ENCODE measurements at regions not wholly inside any gene's neighbourhood (a gene's known extent, or its start where the extent isn't known, plus 50 kb on each side); places are given as distances from the start of the nearest gene placed in this dataset.

DNA sequence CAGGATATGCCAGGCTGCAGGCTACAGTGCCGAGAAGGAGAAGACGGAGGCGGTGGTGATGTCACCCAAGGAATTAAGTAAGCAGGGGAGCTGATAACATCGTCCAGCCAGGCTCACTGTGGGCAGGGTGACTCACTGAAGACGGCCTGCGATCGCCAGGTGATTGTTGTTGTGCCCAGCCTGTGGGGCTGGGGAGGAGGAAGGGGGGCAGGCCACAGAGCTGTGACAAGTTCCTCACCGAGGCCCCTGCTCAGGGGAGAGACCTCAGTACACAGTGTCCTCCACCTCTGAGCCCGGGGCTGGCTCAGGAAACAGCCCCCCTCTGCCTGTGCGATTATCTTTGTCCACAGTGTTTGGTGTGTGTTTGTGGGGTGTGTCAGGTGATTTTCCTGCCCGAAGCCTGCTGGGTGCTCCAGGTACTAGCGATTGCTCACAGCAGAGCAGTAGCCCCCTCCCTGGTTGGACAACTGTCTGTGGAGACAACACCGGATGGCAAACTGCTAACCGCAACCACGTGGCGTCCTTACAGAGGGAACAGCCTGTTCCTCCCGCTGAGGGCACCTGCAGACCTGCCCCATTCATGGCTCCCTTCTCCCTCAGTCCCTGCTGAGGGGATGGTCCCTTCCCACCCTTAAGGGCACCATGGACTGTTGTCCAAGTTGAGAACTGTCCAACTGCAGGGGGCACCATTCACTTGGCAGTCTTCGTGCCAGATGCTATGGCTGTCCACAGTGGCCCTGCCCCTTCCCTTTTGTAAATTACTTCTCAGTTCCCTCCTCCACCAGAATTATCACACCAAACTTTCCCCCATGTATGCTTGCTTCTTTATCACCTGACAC, 95.1 kb downstream of the ZFP36L2 start:
- TF ChIP-seq POLR2AphosphoS5 (IDR thresholded peaks at IDR 0.05; ENCODE audit: low read depth) (no peak), EZH2 (IDR thresholded peaks at IDR 0.05; ENCODE audit: low read depth, unreplicated experiment) (no peak), CREB1 (CRISPR knock-in tag; IDR thresholded peaks at IDR 0.05; ENCODE audit: low read depth) (no peak), NANOG (IDR thresholded peaks at IDR 0.05; ENCODE audit: borderline replicate concordance) (no peak)
- TF ChIP-seq, protein P1, sequence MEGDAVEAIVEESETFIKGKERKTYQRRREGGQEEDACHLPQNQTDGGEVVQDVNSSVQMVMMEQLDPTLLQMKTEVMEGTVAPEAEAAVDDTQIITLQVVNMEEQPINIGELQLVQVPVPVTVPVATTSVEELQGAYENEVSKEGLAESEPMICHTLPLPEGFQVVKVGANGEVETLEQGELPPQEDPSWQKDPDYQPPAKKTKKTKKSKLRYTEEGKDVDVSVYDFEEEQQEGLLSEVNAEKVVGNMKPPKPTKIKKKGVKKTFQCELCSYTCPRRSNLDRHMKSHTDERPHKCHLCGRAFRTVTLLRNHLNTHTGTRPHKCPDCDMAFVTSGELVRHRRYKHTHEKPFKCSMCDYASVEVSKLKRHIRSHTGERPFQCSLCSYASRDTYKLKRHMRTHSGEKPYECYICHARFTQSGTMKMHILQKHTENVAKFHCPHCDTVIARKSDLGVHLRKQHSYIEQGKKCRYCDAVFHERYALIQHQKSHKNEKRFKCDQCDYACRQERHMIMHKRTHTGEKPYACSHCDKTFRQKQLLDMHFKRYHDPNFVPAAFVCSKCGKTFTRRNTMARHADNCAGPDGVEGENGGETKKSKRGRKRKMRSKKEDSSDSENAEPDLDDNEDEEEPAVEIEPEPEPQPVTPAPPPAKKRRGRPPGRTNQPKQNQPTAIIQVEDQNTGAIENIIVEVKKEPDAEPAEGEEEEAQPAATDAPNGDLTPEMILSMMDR (conservative IDR thresholded peaks at IDR 0.05; ENCODE audit: low read depth in 2 of 2): peak; percentile 51 to 88

All from GM23338 (cell line).